ENCODE measurements at regions not wholly inside any gene's neighbourhood (a gene's known extent, or its start where the extent isn't known, plus 50 kb on each side); places are given as distances from the start of the nearest gene placed in this dataset.

- no peak for TF ChIP-seq CTCF (IDR thresholded peaks at IDR 0.05; ENCODE audit: low read depth, low read length, poor library complexity, severe bottlenecking)
- TF ChIP-seq EZH2phosphoT487 (IDR thresholded peaks at IDR 0.05; ENCODE audit: borderline replicate concordance, low read length), result no peak
These were observed 493.9 kb upstream of the RASGRP1 start for GRCh38 chr15:39058351-39059131.
